ENCODE measurements at regions not wholly inside any gene's neighbourhood (a gene's known extent, or its start where the extent isn't known, plus 50 kb on each side); places are given as distances from the start of the nearest gene placed in this dataset.
A peak's percentile ranks its signal among the peaks of the same experiment; 100 is the strongest.

GRCh38 chrX:118225711-118226428 is 109.3 kb upstream of the KLHL13 start:
- peak; percentile 32 for DNase-seq
- Histone ChIP-seq H3K4me1 (ENCODE audit: insufficient read depth) (no peaks in the 10 kb centered on the region), H3F3A (ENCODE audit: insufficient read depth) (no peaks in the 10 kb centered on the region), H3K79me2 (ENCODE audit: insufficient read depth) (no peaks in the 10 kb centered on the region), H3K4me3 (no peak overlapping the region), H3K9ac (no peak overlapping the region), H4K20me1 (ENCODE audit: insufficient read depth) (no peaks in the 10 kb centered on the region), H3K9me3 (ENCODE audit: low read depth) (no peaks in the 10 kb centered on the region), H3K27me3 (replicated peaks; ENCODE audit: insufficient read depth) (no peaks in the 10 kb centered on the region), H3K4me2 (ENCODE audit: unreplicated experiment) (peak overlapping the region; percentile 53), H3K36me3 (ENCODE audit: low read depth) (no peaks in the 10 kb centered on the region), H3K9me2 (ENCODE audit: insufficient read depth) (no peaks in the 10 kb centered on the region), H3K27ac (peak overlapping the region; percentile 3; the same call in 1 of the 2 replicates), H2AFZ (no peak overlapping the region; the same call in 1 of the 2 replicates)
- in situ Hi-C loops (cut with MboI) = no loop called here
- 33% methylated on average over 3 of the region's 3 CpGs for WGBS, 2 experiments (ENCODE audit: low coverage in 1 of 2, low lambda C conversion rate in 2 of 2, missing lambda C conversion rate in 2 of 2)
- TF ChIP-seq EZH2phosphoT487 (IDR thresholded peaks at IDR 0.05; ENCODE audit: insufficient read depth, low read depth) (no peak), EZH2 (IDR thresholded peaks at IDR 0.05; ENCODE audit: insufficient read depth, poor library complexity, severe bottlenecking) (no peak)

- no peaks in the 10 kb centered on the region for H3K9me2 ChIP-seq (ENCODE audit: insufficient read depth)
- H4K20me1 ChIP-seq (ENCODE audit: insufficient read depth) = no peaks in the 10 kb centered on the region
- WGBS, 2 experiments (ENCODE audit: low coverage in 1 of 2, low lambda C conversion rate in 2 of 2, missing lambda C conversion rate in 2 of 2) = 22 to 26% methylated on average over 4 of the region's 4 CpGs
- no peak overlapping the region for H3K4me3 ChIP-seq
- H3K4me1 ChIP-seq (ENCODE audit: insufficient read depth) = no peaks in the 10 kb centered on the region
- H3K9ac ChIP-seq = no peak overlapping the region
- in situ Hi-C loops (cut with MboI) = no loop called here
- peak; percentile 17 for DNase-seq
- TF ChIP-seq EZH2phosphoT487 (IDR thresholded peaks at IDR 0.05; ENCODE audit: insufficient read depth, low read depth) (no peak), EZH2 (IDR thresholded peaks at IDR 0.05; ENCODE audit: insufficient read depth, poor library complexity, severe bottlenecking) (no peak)
- H3K36me3 ChIP-seq (ENCODE audit: low read depth) = no peaks in the 10 kb centered on the region
- H3K27me3 ChIP-seq (replicated peaks; ENCODE audit: insufficient read depth) = no peaks in the 10 kb centered on the region
- H3K9me3 ChIP-seq (ENCODE audit: low read depth) = no peaks in the 10 kb centered on the region
- H3F3A ChIP-seq (ENCODE audit: insufficient read depth) = no peaks in the 10 kb centered on the region
- no peak overlapping the region for H3K4me2 ChIP-seq (ENCODE audit: unreplicated experiment)
- H3K79me2 ChIP-seq (ENCODE audit: insufficient read depth) = no peaks in the 10 kb centered on the region
- no peak overlapping the region for H3K27ac ChIP-seq
- no peak overlapping the region for H2AFZ ChIP-seq
Measured at GRCh38 chrX:118228041-118228440, 111.4 kb upstream of the KLHL13 start.

- Histone ChIP-seq H3K79me2 (ENCODE audit: insufficient read depth) (no peaks in the 10 kb centered on the region), H3K4me2 (ENCODE audit: unreplicated experiment) (no peak overlapping the region), H4K20me1 (ENCODE audit: insufficient read depth) (no peaks in the 10 kb centered on the region), H2AFZ (no peak overlapping the region), H3K27ac (no peak overlapping the region), H3K9me2 (ENCODE audit: insufficient read depth) (no peaks in the 10 kb centered on the region), H3K4me1 (ENCODE audit: insufficient read depth) (no peaks in the 10 kb centered on the region), H3K27me3 (replicated peaks; ENCODE audit: insufficient read depth) (no peaks in the 10 kb centered on the region), H3F3A (ENCODE audit: insufficient read depth) (no peaks in the 10 kb centered on the region), H3K9ac (no peak overlapping the region), H3K9me3 (ENCODE audit: low read depth) (no peaks in the 10 kb centered on the region), H3K36me3 (ENCODE audit: low read depth) (no peaks in the 10 kb centered on the region), H3K4me3 (no peak overlapping the region)
- WGBS, 2 experiments (ENCODE audit: low coverage in 1 of 2, low lambda C conversion rate in 2 of 2, missing lambda C conversion rate in 2 of 2) = 86 to 95% methylated on average over 1 of the region's 1 CpG
- no peak for DNase-seq
- in situ Hi-C loops (cut with MboI) = no loop called here
- TF ChIP-seq EZH2 (IDR thresholded peaks at IDR 0.05; ENCODE audit: insufficient read depth, poor library complexity, severe bottlenecking) (no peak), EZH2phosphoT487 (IDR thresholded peaks at IDR 0.05; ENCODE audit: insufficient read depth, low read depth) (no peak)
Measured at GRCh38 chrX:118228456-118228855, 111.8 kb upstream of the KLHL13 start.

GRCh38 chrX:118231464-118231863 is 114.4 kb upstream of the WDR44 start:
- Histone ChIP-seq H3K9me3 (ENCODE audit: low read depth) (no peaks in the 10 kb centered on the region), H3K27ac (no peak overlapping the region), H3K9me2 (ENCODE audit: insufficient read depth) (no peaks in the 10 kb centered on the region), H3K27me3 (replicated peaks; ENCODE audit: insufficient read depth) (no peaks in the 10 kb centered on the region), H3K4me2 (ENCODE audit: unreplicated experiment) (no peak overlapping the region), H3K36me3 (ENCODE audit: low read depth) (no peaks in the 10 kb centered on the region), H4K20me1 (ENCODE audit: insufficient read depth) (no peaks in the 10 kb centered on the region), H3K9ac (no peak overlapping the region), H3K4me1 (ENCODE audit: insufficient read depth) (no peaks in the 10 kb centered on the region), H3K79me2 (ENCODE audit: insufficient read depth) (no peaks in the 10 kb centered on the region), H3K4me3 (no peak overlapping the region), H2AFZ (no peak overlapping the region), H3F3A (ENCODE audit: insufficient read depth) (no peaks in the 10 kb centered on the region)
- TF ChIP-seq EZH2phosphoT487 (IDR thresholded peaks at IDR 0.05; ENCODE audit: insufficient read depth, low read depth) (no peak), EZH2 (IDR thresholded peaks at IDR 0.05; ENCODE audit: insufficient read depth, poor library complexity, severe bottlenecking) (no peak)
- in situ Hi-C loops (cut with MboI) = no loop called here
- no peak for DNase-seq

All from GM23248 (cell line).